HCT116 (cell line): ENCODE measurements at regions not wholly inside any gene's neighbourhood (a gene's known extent, or its start where the extent isn't known, plus 50 kb on each side); places are given as distances from the start of the nearest gene placed in this dataset.

Experiments
- ATAC-seq: fragments of 200-7000 bp; cut with Tn5 transposase; 2 replicates; pipeline ENCODE4 v1.9.1; 2020; ENCODE audit warnings: mild to moderate bottlenecking, moderate library complexity
- BruUV-seq: library from RNA; stranded (reverse); fragments of 400-500 nt; replicated peaks from 2 replicates; lab custom pipeline; 2021; lab: Mats Ljungman, UMichigan
- CTCF ChIA-PET: fragments of 300-600 bp; sonication (Branson Sonifier 250); formaldehyde crosslinking; loops from one replicate; lab custom pipeline; 2021; ENCODE audit warnings: antibody characterized with exemption; lab: Charles Lee
- POLR2A ChIA-PET: fragments of 300-600, 350-600 bp; sonication (Branson Sonifier 250); formaldehyde crosslinking; loops from one replicate; lab custom pipeline; 2021; ENCODE audit warnings: antibody characterized with exemption; lab: Charles Lee
- RAD21 ChIA-PET, 2 experiments: fragments of 300-600 bp; sonication (Branson Sonifier 250); formaldehyde crosslinking; loops; one replicate each; lab custom pipeline; 2023; ENCODE audit warnings: low total read pairs in 2 of 2; ENCODE audit not compliant: uncharacterized antibody in 2 of 2, unreplicated experiment in 2 of 2, low non-redundant PET in 1 of 2; lab: Charles Lee
- DNase-seq: peaks from one replicate; pipeline ENCODE4 v3.0.0-alpha.2; 2010; ENCODE audit warnings: low read depth, low spot score
- H2AFZ ChIP-seq: fragments of 200-600 bp; shearing (Covaris generic), sonication (generic); 2 replicates; pipeline ENCODE4 v1.6.1; 2017; ENCODE audit warnings: low read depth, mixed run types, mixed read lengths, antibody characterized with exemption, low read length; ENCODE audit not compliant: poor library complexity, severe bottlenecking
- H3K27ac ChIP-seq: 2 replicates; pipeline ENCODE4 v1.5.1; 2012; ENCODE audit warnings: low read depth, low read length
- H3K27me3 ChIP-seq: fragments of 200-600 bp; sonication (generic); 2 replicates; pipeline ENCODE4 v1.6.1; 2016; ENCODE audit warnings: mixed run types, low read length, mixed read lengths; ENCODE audit not compliant: insufficient read depth
- H3K36me3 ChIP-seq, 2 experiments: fragments of 200-500 bp in 1 of 2; fragments of 200-600 bp in 1 of 2; sonication (Bioruptor generic) in 1 of 2; sonication (generic) in 1 of 2; 2 replicates each; pipeline versions ENCODE4 v1.5.1 to v1.6.1; 2014 to 2016; ENCODE audit warnings: low read length in 2 of 2, inconsistent platforms in 1 of 2, mixed read lengths in 1 of 2, mixed run types in 1 of 2; ENCODE audit not compliant: insufficient read depth in 2 of 2, control insufficient read depth in 1 of 2
- H3K4me1 ChIP-seq, 2 experiments: fragments of 200-600 bp in 1 of 2; sonication (generic) in 1 of 2; 2 replicates each; pipeline versions ENCODE4 v1.5.1 to v1.6.1; 2012 to 2017; ENCODE audit warnings: low read length in 2 of 2, inconsistent platforms in 1 of 2, mild to moderate bottlenecking in 1 of 2, mixed read lengths in 1 of 2, mixed run types in 1 of 2, moderate library complexity in 1 of 2; ENCODE audit not compliant: insufficient read depth in 2 of 2, control insufficient read depth in 1 of 2
- H3K4me2 ChIP-seq: fragments of 200-600 bp; sonication (generic); 2 replicates; pipeline ENCODE4 v1.6.1; 2017; ENCODE audit warnings: mixed run types, low read length, mixed read lengths
- H3K4me3 ChIP-seq, 2 experiments: fragments of 200-600 bp in 1 of 2; sonication (generic) in 1 of 2; replicated peaks in 1 of 2; 2 replicates each; pipeline ENCODE4 v1.5.1; 2011 to 2016; ENCODE audit warnings: low read length in 2 of 2, control low read depth in 1 of 2, low read depth in 1 of 2, mild to moderate bottlenecking in 1 of 2, mixed read lengths in 1 of 2, mixed run types in 1 of 2
- H3K79me2 ChIP-seq: fragments of 200-600 bp; sonication (generic); 2 replicates; pipeline ENCODE4 v1.6.1; 2017; ENCODE audit warnings: mild to moderate bottlenecking, mixed run types, low read length, moderate library complexity, mixed read lengths; ENCODE audit not compliant: insufficient read depth
- H3K9ac ChIP-seq: fragments of 200-600 bp; sonication (generic); 2 replicates; pipeline ENCODE4 v1.6.1; 2016; ENCODE audit warnings: low read length, mixed read lengths
- H3K9me2 ChIP-seq: fragments of 200-600 bp; sonication (generic), shearing (Covaris generic); 2 replicates; pipeline ENCODE4 v1.6.1; 2017; ENCODE audit warnings: mixed run types, mild to moderate bottlenecking, moderate library complexity; ENCODE audit not compliant: insufficient read depth
- H3K9me3 ChIP-seq, 2 experiments: fragments of 200-500 bp in 1 of 2; fragments of 200-600 bp in 1 of 2; sonication (Bioruptor generic) in 1 of 2; sonication (generic) in 1 of 2; 2 replicates each; pipeline ENCODE4 v1.6.1; 2014 to 2017; ENCODE audit warnings: low read length in 2 of 2, mixed read lengths in 2 of 2, inconsistent platforms in 1 of 2, low read depth in 1 of 2, mild to moderate bottlenecking in 1 of 2, mixed run types in 1 of 2, moderate library complexity in 1 of 2; ENCODE audit not compliant: control insufficient read depth in 1 of 2, insufficient read depth in 1 of 2
- H4K20me1 ChIP-seq: fragments of 200-600 bp; sonication (generic), shearing (Covaris generic); 2 replicates; pipeline ENCODE4 v1.6.1; 2017; ENCODE audit warnings: mixed run types, mild to moderate bottlenecking, moderate library complexity; ENCODE audit not compliant: insufficient read depth
- CBX3 ChIP-seq: IDR thresholded peaks from 2 replicates; pipeline ENCODE4 v1.6.1; 2012; ENCODE audit warnings: low read depth
- CEBPB ChIP-seq: IDR thresholded peaks from 2 replicates; pipeline ENCODE4 v1.6.1; 2012; ENCODE audit warnings: low read depth
- EGR1 ChIP-seq: IDR thresholded peaks from 2 replicates; pipeline ENCODE4 v1.6.1; 2012; ENCODE audit warnings: low read depth
- ELF1 ChIP-seq: IDR thresholded peaks from 2 replicates; pipeline ENCODE4 v1.6.1; 2012; ENCODE audit warnings: low read depth, borderline replicate concordance
- EZH2 ChIP-seq: fragments of 200-600 bp; sonication (generic); IDR thresholded peaks from 2 replicates; pipeline ENCODE4 v1.6.1; 2017; ENCODE audit warnings: antibody characterized with exemption, mixed run types
- EZH2phosphoT487 ChIP-seq: fragments of 200-600 bp; IDR thresholded peaks from 2 replicates; pipeline ENCODE4 v1.6.1; 2018; ENCODE audit warnings: antibody characterized with exemption, borderline replicate concordance
- JUND ChIP-seq: IDR thresholded peaks from 2 replicates; pipeline ENCODE4 v1.6.1; 2012
- POLR2A ChIP-seq: IDR thresholded peaks from 2 replicates; pipeline ENCODE4 v1.7.0; 2011; ENCODE audit warnings: borderline replicate concordance; ENCODE audit not compliant: insufficient read depth, insufficient read length; ENCODE audit errors: extremely low read depth
- POLR2AphosphoS5 ChIP-seq: IDR thresholded peaks from 2 replicates; pipeline ENCODE4 v1.6.1; 2011; ENCODE audit warnings: mild to moderate bottlenecking, low read depth, low read length, moderate library complexity
- RAD21 ChIP-seq: IDR thresholded peaks from 2 replicates; pipeline ENCODE4 v1.6.1; 2012; ENCODE audit warnings: low read depth, mild to moderate bottlenecking
- SIN3A ChIP-seq: IDR thresholded peaks from 2 replicates; pipeline ENCODE4 v1.6.1; 2012; ENCODE audit warnings: low read depth
- SP1 ChIP-seq: IDR thresholded peaks from 2 replicates; pipeline ENCODE4 v1.6.1; 2012; ENCODE audit warnings: low read depth
- SRF ChIP-seq: IDR thresholded peaks from 2 replicates; pipeline ENCODE4 v1.6.1; 2012; ENCODE audit warnings: low read depth
- TCF7L2 ChIP-seq: IDR thresholded peaks from 2 replicates; pipeline ENCODE4 v1.7.0; 2011; ENCODE audit warnings: borderline replicate concordance, inconsistent platforms; ENCODE audit not compliant: insufficient read depth, insufficient read length; ENCODE audit errors: extremely low read depth
- YY1 ChIP-seq: IDR thresholded peaks from 2 replicates; pipeline ENCODE4 v1.6.1; 2011; ENCODE audit warnings: low read length, low read depth, moderate library complexity, mild to moderate bottlenecking; ENCODE audit not compliant: insufficient replicate concordance; ENCODE audit errors: extremely low read depth
- ZFX ChIP-seq: fragments of 450-650 bp; IDR thresholded peaks from 2 replicates; pipeline ENCODE4 v1.6.1; 2017
- intact Hi-C: fragments of 100-400 bp; cut with micrococcal nuclease; formaldehyde crosslinking; loops from 2 replicates; pipeline ENCODE4 v1.10.0; 2022
- TF ChIP-seq, protein P1 (sequence below): IDR thresholded peaks from 2 replicates; pipeline ENCODE4 v1.6.1; 2012; ENCODE audit warnings: low read depth
- TF ChIP-seq, protein P2 (sequence below): IDR thresholded peaks from 2 replicates; pipeline ENCODE4 v1.6.1; 2011; ENCODE audit warnings: mild to moderate bottlenecking, low read length, moderate library complexity; ENCODE audit not compliant: insufficient replicate concordance; ENCODE audit errors: extremely low read depth
- TF ChIP-seq, protein P3 (sequence below): IDR thresholded peaks from 2 replicates; pipeline ENCODE4 v1.6.1; 2012

DNA sequence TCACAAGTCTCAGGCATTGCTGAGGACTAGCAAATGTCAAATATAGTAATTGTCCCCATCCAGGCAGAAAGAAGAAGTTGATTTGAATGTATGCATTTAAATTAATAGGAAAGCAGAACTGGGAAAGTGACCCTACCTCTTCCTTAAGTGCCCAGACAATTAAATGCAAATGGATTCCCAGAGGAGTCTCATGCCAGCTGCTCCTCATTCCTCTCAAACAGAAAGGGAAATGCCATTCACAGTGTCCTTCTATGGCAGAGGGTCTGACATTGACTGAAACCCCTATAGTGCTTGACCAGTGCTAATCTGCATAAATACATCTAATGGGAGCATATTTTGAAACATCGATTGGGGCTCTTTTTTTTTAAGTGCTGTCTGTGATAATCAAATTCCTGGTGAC is 292.4 kb upstream of the SEL1L start:
- no peaks in the 10 kb centered on the region for H4K20me1 ChIP-seq
- H3K27me3 ChIP-seq, result no peaks in the 10 kb centered on the region
- H3K9me3 ChIP-seq, result peaks cover 0 to 6% of the 10 kb centered on the region in 2 experiments; a peak in 2 of 4 replicates
- H3K9ac ChIP-seq, result no peak overlapping the region
- no peaks in the 10 kb centered on the region for H3K36me3 ChIP-seq
- ChIA-PET CTCF (no interaction called here), POLR2A (no interaction called here)
- no peaks in the 10 kb centered on the region for H3K9me2 ChIP-seq
- ATAC-seq (no peak), DNase-seq (no peak)
- H3K4me1 ChIP-seq, result no peaks in the 10 kb centered on the region
- no peaks in the 10 kb centered on the region for H3K79me2 ChIP-seq
- TF ChIP-seq ZFX (no peak), CBX3 (no peak), POLR2A (no peak), EZH2 (no peak), SIN3A (no peak), YY1 (no peak), EGR1 (no peak), TCF7L2 (no peak), RAD21 (no peak), SP1 (no peak), POLR2AphosphoS5 (no peak), CEBPB (no peak), EZH2phosphoT487 (no peak), SRF (no peak), ELF1 (no peak), JUND (no peak)
- TF ChIP-seq, protein P1, sequence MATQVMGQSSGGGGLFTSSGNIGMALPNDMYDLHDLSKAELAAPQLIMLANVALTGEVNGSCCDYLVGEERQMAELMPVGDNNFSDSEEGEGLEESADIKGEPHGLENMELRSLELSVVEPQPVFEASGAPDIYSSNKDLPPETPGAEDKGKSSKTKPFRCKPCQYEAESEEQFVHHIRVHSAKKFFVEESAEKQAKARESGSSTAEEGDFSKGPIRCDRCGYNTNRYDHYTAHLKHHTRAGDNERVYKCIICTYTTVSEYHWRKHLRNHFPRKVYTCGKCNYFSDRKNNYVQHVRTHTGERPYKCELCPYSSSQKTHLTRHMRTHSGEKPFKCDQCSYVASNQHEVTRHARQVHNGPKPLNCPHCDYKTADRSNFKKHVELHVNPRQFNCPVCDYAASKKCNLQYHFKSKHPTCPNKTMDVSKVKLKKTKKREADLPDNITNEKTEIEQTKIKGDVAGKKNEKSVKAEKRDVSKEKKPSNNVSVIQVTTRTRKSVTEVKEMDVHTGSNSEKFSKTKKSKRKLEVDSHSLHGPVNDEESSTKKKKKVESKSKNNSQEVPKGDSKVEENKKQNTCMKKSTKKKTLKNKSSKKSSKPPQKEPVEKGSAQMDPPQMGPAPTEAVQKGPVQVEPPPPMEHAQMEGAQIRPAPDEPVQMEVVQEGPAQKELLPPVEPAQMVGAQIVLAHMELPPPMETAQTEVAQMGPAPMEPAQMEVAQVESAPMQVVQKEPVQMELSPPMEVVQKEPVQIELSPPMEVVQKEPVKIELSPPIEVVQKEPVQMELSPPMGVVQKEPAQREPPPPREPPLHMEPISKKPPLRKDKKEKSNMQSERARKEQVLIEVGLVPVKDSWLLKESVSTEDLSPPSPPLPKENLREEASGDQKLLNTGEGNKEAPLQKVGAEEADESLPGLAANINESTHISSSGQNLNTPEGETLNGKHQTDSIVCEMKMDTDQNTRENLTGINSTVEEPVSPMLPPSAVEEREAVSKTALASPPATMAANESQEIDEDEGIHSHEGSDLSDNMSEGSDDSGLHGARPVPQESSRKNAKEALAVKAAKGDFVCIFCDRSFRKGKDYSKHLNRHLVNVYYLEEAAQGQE, result no peak
- TF ChIP-seq, protein P2, sequence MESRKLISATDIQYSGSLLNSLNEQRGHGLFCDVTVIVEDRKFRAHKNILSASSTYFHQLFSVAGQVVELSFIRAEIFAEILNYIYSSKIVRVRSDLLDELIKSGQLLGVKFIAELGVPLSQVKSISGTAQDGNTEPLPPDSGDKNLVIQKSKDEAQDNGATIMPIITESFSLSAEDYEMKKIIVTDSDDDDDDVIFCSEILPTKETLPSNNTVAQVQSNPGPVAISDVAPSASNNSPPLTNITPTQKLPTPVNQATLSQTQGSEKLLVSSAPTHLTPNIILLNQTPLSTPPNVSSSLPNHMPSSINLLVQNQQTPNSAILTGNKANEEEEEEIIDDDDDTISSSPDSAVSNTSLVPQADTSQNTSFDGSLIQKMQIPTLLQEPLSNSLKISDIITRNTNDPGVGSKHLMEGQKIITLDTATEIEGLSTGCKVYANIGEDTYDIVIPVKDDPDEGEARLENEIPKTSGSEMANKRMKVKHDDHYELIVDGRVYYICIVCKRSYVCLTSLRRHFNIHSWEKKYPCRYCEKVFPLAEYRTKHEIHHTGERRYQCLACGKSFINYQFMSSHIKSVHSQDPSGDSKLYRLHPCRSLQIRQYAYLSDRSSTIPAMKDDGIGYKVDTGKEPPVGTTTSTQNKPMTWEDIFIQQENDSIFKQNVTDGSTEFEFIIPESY, result no peak
- TF ChIP-seq, protein P3, sequence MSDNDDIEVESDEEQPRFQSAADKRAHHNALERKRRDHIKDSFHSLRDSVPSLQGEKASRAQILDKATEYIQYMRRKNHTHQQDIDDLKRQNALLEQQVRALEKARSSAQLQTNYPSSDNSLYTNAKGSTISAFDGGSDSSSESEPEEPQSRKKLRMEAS, result no peak
- TF ChIP-seq, all 23 proteins: peak for 0
- Histone ChIP-seq H2AFZ (no peak overlapping the region), H3K27ac (no peak overlapping the region), H3K4me2 (no peak overlapping the region), H3K4me3 (no peak overlapping the region)
- RAD21 ChIA-PET, result no interaction called here
- intact Hi-C loops, result no loop called here
- no TSS peak for BruUV-seq
